ENCODE measurements at regions not wholly inside any gene's neighbourhood (a gene's known extent, or its start where the extent isn't known, plus 50 kb on each side); places are given as distances from the start of the nearest gene placed in this dataset.

DNA sequence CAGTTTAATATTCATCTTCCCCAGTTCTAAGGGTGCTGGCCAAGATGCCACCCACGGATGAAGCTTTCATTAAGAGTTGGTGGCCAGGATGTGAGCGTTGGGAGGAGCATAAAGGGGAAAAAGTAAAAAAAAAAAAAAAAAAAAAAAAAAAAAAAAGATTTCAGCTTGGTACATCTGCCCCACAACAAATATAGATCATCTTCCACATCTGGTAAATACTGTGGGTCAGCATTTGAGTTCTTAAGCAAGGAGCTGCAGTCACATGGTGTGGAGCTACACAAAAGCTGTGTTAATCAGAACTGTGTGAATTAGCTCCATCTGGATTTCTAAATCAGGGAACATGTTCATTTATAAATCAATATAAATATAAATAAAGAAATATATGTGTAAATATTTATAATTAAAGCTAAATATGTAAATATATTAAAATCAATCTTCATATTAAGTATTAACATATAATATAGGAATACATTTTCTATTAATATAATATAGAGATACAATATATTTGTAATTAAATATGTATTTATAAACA lies 262.3 kb downstream of the NUAK1 start:
- no peak for TF ChIP-seq SUZ12 (IDR thresholded peaks at IDR 0.05; ENCODE audit: unreplicated experiment)
- no peak for TF ChIP-seq SPI1 (IDR thresholded peaks at IDR 0.05; ENCODE audit: borderline replicate concordance, insufficient read depth, low read depth, low read length)
- TF ChIP-seq JUND (IDR thresholded peaks at IDR 0.05; ENCODE audit: low read depth, low read length), result no peak
- no peak for TF ChIP-seq CUX1 (IDR thresholded peaks at IDR 0.05; ENCODE audit: insufficient replicate concordance, low read depth, low read length)
- TF ChIP-seq, protein P1, sequence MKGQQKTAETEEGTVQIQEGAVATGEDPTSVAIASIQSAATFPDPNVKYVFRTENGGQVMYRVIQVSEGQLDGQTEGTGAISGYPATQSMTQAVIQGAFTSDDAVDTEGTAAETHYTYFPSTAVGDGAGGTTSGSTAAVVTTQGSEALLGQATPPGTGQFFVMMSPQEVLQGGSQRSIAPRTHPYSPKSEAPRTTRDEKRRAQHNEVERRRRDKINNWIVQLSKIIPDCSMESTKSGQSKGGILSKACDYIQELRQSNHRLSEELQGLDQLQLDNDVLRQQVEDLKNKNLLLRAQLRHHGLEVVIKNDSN (IDR thresholded peaks at IDR 0.05; ENCODE audit: borderline replicate concordance, extremely low read length, insufficient read depth, low read depth, low read length), result no peak
